Small intestine (tissue), 7 donors: ENCODE measurements at regions not wholly inside any gene's neighbourhood (a gene's known extent, or its start where the extent isn't known, plus 50 kb on each side); places are given as distances from the start of the nearest gene placed in this dataset.

ENCODE experiments used
- DNase-seq, 2 donors: peaks; one replicate each; pipeline versions ENCODE4 v3.0.0 to v3.0.0-alpha.2; 2013
- FAIRE-seq: peaks from 2 replicates; lab custom pipeline; 2012; peaks lifted over from hg19 to GRCh38; lab: Jason Lieb, UNC
- H3K27ac ChIP-seq, 3 donors: one replicate each; pipeline ENCODE4 v1.5.1; 2013; ENCODE audit warnings: low read length in 2 of 3, mild to moderate bottlenecking in 2 of 3, control low read depth in 1 of 3, inconsistent platforms in 1 of 3, low read depth in 1 of 3, moderate library complexity in 1 of 3
- H3K27me3 ChIP-seq, 3 donors: one replicate each; pipeline ENCODE4 v1.6.1; 2013; ENCODE audit warnings: low read length in 3 of 3, inconsistent platforms in 1 of 3; ENCODE audit not compliant: control insufficient read depth in 3 of 3, insufficient read depth in 3 of 3
- H3K36me3 ChIP-seq, 3 donors: one replicate each; pipeline ENCODE4 v1.6.1; 2013; ENCODE audit warnings: low read length in 3 of 3, inconsistent platforms in 1 of 3, low read depth in 1 of 3, mild to moderate bottlenecking in 1 of 3, moderate library complexity in 1 of 3; ENCODE audit not compliant: control insufficient read depth in 3 of 3, insufficient read depth in 2 of 3
- H3K4me1 ChIP-seq, 3 donors: one replicate each; pipeline ENCODE4 v1.6.1; 2013; ENCODE audit warnings: low read length in 2 of 3, inconsistent platforms in 1 of 3, low read depth in 1 of 3, mild to moderate bottlenecking in 1 of 3, moderate library complexity in 1 of 3; ENCODE audit not compliant: control insufficient read depth in 3 of 3, insufficient read depth in 2 of 3
- H3K4me3 ChIP-seq, 3 donors: one replicate each; pipeline ENCODE4 v1.5.1; 2013; ENCODE audit warnings: low read length in 3 of 3, control low read depth in 1 of 3, inconsistent platforms in 1 of 3, low read depth in 1 of 3, mild to moderate bottlenecking in 1 of 3, moderate library complexity in 1 of 3
- H3K9me3 ChIP-seq, 2 donors: one replicate each; pipeline ENCODE4 v1.6.1; 2013; ENCODE audit warnings: low read depth in 1 of 2, low read length in 1 of 2; ENCODE audit not compliant: control insufficient read depth in 2 of 2, insufficient read depth in 1 of 2
- WGBS, 3 donors: extraction: QIAGEN DNeasy Blood & Tissue Kit; methylation state at CpG; one replicate each; pipeline ENCODE4 v1.1.7; 2013; 5-methylcytosine and 5-hydroxymethylcytosine counted together
- donor health status: healthy with polysubstance abuse.
- donor health status: control.
- donor health status: control.
- donor health status: Bipolar disorder and iron deficiency.
- donor health status: healthy.

DNA sequence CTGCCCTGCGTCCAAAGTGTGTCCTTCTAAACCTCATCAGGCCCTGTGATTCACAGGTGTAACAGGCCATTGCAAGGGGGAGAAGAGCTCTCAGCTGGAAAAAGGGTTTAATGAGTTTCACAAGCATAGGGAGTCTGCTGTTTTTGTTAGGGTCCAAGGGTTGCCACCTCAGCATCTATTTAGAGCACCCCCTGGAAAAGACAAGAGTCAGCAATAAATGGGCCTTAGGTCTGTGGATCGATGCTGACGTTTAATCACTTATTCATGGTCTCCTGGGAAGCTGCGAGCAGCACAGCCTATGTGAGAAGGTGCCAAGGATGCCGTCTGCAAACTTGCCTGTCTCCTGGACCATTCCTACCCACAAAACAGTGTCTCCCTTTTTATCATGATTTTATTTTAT is 78.4 kb upstream of the BAIAP2L1 start:
- H3K27ac ChIP-seq: no peak overlapping the region
- no peak for DNase-seq

DNA sequence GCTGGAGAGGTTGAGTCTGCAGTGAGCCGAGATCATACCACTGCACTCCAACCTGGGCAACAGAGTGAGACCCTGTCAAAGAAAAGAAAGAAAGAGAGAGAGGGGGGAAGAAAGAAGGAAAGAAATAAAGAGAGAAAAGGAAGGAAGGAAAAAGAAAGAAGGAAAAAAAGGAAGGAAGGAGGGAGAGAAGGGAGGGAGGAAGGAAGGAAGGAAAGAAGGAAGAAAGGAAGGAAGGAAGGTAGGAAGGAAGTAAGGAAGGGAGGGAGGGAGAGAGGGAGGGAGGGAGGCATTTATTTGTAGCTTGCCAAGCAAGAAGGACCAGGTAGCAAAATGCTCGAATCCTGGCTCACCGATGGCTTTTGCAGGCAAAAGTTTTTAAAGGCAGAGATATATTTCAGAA is 74.5 kb upstream of the BAIAP2L1 start:
- H3K9me3 ChIP-seq: no peaks in the 10 kb centered on the region
- no peak overlapping the region for H3K27ac ChIP-seq
- H3K4me1 ChIP-seq: no peaks in the 10 kb centered on the region
- no peak for FAIRE-seq
- DNase-seq: no peak
- WGBS, 3 donors: 76 to 91% (median 81%) methylated on average over 3 of the region's 3 CpGs
- H3K27me3 ChIP-seq: peaks cover 0 to 11% (median 7%) of the 10 kb centered on the region in 3 donors
- H3K4me3 ChIP-seq: no peak overlapping the region
- no peaks in the 10 kb centered on the region for H3K36me3 ChIP-seq

More for the DNA sequence above, 78.4 kb upstream of the BAIAP2L1 start:
- H3K36me3 ChIP-seq: no peaks in the 10 kb centered on the region
- no peak for FAIRE-seq
- no peaks in the 10 kb centered on the region for H3K4me1 ChIP-seq
- H3K4me3 ChIP-seq: no peak overlapping the region
- no peaks in the 10 kb centered on the region for H3K27me3 ChIP-seq
- WGBS, 3 donors: 79 to 89% (median 86%) methylated on average over 5 of the region's 5 CpGs
- H3K9me3 ChIP-seq: peaks cover 0 to 6% of the 10 kb centered on the region in 2 donors

DNA sequence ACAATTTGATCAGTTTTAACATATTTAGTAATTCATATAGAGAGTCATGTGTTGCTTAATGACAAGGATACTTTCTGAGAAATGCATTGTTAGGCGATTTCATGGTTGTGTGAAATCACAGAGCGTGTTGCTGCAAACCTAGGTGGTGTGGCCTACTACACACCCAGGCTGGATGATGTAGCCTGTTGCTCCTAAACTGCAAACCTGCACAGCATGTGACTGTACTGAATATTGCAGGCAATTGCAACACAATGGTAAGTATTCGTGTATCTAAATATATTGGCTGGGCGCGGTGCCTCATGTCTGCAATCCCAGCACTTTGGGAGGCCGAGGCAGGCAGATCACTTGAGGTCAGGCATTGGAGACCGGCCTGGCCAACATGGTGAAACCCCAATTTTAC is 73.7 kb upstream of the BAIAP2L1 start:
- H3K9me3 ChIP-seq: no peaks in the 10 kb centered on the region
- peak in 1 of 2 donors; percentile 8 for DNase-seq
- no peaks in the 10 kb centered on the region for H3K4me1 ChIP-seq
- no peak overlapping the region for H3K27ac ChIP-seq
- no peak for FAIRE-seq
- WGBS, 3 donors: 88 to 94% (median 91%) methylated on average over 7 of the region's 7 CpGs
- no peaks in the 10 kb centered on the region for H3K36me3 ChIP-seq
- no peak overlapping the region for H3K4me3 ChIP-seq
- peaks cover 0 to 15% (median 7%) of the 10 kb centered on the region in 3 donors for H3K27me3 ChIP-seq

DNA sequence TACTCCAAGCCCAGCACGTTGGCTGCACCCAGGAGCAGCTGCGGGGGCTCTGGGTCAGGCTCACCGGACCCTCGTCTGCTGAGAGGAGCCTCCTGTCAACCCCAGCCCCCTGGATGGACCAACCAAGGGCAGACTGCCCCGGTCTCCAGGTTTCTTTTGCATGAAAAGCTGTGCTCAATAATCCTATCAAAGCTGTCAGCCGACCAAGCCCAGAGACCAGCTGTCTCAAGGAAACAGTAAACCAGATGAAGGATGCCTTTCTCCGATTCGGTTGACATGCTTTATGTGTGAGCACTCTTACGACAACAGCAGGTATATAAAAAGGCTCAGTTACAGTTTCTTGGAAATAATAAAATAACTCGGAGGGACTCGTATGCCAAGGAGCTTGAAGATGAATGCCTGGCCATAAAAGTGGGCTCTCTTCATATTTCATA is 71.6 kb upstream of the BAIAP2L1 start:
- WGBS, 3 donors: 73 to 84% (median 80%) methylated on average over 11 of the region's 11 CpGs
- H3K36me3 ChIP-seq: no peaks in the 10 kb centered on the region
- H3K27me3 ChIP-seq: peaks cover 0 to 15% (median 12%) of the 10 kb centered on the region in 3 donors
- H3K27ac ChIP-seq: no peak overlapping the region
- no peak overlapping the region for H3K4me3 ChIP-seq
- FAIRE-seq (no peak), DNase-seq (no peak)
- H3K4me1 ChIP-seq: no peaks in the 10 kb centered on the region
- peaks cover 0 to 1% of the 10 kb centered on the region in 2 donors for H3K9me3 ChIP-seq

DNA sequence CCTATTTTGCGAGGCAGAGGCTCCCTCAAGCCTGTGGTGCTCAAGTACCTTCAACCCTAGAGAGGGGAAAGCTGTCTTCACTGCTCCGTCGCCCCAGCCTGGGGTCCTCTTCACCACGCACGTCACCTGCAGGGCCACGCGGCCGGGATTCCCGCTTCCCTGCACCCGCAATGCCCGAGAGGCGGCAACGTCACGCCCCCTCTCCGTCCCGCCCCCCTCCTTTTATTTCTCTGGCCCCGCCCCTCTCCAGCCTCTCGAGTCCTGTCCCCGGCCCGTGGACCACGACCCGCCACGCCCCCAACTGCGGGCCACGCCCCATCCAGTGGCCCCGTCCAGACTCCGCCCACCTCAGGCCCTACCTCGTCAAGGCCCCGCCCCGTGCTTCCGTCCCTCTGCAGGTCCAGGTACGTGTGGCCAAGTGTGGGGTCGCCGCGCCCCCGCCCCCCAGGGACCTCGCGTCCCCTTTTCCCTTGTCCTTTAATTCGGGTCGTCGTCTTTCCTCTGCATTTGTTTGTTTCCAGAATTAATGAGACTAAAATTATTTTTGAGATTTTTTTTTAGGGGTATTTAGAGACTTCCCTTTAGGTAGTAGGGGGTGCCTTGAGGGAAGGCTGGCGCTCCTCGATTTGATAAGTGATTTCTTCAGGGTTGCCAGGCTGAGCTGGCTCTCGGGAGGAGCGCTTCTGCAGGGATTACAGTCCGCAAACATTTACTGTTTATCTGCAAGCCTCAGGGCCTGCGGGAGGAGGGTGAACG is 69.8 kb upstream of the BAIAP2L1 start:
- H3K4me1 ChIP-seq: no peaks in the 10 kb centered on the region
- FAIRE-seq (no peak), DNase-seq (peak; percentile 84)
- H3K27me3 ChIP-seq: peaks cover 0 to 15% (median 12%) of the 10 kb centered on the region in 3 donors
- 3 to 7% (median 4%) methylated on average over 42 to 48 of the region's 48 CpGs for WGBS, 3 donors
- H3K36me3 ChIP-seq: no peaks in the 10 kb centered on the region
- no peak overlapping the region for H3K27ac ChIP-seq
- peak overlapping the region in 2 of 3 donors; percentile 23 to 24 for H3K4me3 ChIP-seq
- peaks cover 0 to 3% of the 10 kb centered on the region in 2 donors for H3K9me3 ChIP-seq

DNA sequence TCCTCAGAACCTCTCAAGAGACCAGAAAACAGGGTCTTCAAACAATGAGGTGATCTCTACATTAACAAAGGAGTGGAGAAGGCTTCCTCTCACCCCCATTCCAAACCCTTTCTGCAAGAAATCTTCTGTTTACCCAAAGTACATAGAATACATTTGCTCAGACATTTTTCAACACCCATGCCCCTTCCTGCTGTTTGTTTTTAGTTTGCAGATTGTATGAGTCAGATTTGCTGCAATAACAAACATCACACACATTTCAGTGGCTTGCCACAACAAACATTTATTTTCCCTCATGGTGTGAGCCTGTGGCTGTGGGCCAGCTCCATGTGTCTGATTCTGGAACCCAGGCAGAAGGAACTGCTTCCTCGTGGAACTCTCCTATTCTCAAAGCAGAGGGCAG is 68.2 kb upstream of the BAIAP2L1 start:
- 84 to 90% (median 90%) methylated on average over 1 of the region's 1 CpG for WGBS, 3 donors
- no peak overlapping the region for H3K27ac ChIP-seq
- no peaks in the 10 kb centered on the region for H3K4me1 ChIP-seq
- H3K27me3 ChIP-seq: peaks cover 0 to 15% (median 12%) of the 10 kb centered on the region in 3 donors
- DNase-seq: no peak
- H3K4me3 ChIP-seq: no peak overlapping the region
- H3K36me3 ChIP-seq: no peaks in the 10 kb centered on the region
- FAIRE-seq: no peak
- H3K9me3 ChIP-seq: peaks cover 0 to 3% of the 10 kb centered on the region in 2 donors

DNA sequence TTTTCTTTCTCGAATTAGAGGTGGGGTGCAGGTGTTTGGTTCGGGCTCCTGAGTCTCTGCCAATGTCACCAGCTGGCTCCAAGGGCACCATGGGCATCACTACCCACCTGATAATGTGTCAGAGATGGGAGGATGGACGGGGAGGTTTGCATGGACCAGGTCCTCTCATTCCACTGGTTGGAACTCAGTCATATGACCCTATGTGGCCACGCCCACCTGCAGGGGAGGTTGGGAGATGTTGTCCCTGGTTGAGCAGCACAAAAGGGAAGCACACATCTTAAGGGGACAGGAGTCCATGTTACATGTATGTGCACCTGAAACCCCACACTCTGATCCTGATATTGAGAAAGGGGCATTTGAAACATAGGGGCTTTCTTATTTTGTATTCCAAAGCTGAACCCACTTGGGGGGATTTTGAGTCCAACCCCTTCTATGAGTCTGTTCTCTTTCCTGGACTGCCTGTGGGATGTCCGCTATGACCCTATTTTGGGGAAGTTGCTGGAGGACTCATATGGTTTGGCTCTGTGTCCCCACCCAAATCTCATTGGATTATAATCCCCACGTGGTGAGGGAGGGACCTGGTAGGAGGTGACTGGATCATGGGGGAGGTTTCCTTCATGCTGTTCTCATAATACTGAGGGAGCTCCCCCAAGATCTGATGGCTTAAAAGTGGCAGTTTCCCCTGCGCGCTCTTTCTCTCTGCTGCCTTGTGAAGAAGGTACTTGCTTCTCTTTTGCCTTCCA is 66.9 kb upstream of the BAIAP2L1 start:
- H3K27me3 ChIP-seq: peaks cover 0 to 14% (median 12%) of the 10 kb centered on the region in 3 donors
- FAIRE-seq: no peak
- peaks cover 0 to 3% of the 10 kb centered on the region in 2 donors for H3K9me3 ChIP-seq
- no peak for DNase-seq
- WGBS, 3 donors: 71 to 77% (median 72%) methylated on average over 8 of the region's 8 CpGs
- H3K27ac ChIP-seq: no peak overlapping the region
- H3K36me3 ChIP-seq: no peaks in the 10 kb centered on the region
- no peak overlapping the region for H3K4me3 ChIP-seq
- no peaks in the 10 kb centered on the region for H3K4me1 ChIP-seq

DNA sequence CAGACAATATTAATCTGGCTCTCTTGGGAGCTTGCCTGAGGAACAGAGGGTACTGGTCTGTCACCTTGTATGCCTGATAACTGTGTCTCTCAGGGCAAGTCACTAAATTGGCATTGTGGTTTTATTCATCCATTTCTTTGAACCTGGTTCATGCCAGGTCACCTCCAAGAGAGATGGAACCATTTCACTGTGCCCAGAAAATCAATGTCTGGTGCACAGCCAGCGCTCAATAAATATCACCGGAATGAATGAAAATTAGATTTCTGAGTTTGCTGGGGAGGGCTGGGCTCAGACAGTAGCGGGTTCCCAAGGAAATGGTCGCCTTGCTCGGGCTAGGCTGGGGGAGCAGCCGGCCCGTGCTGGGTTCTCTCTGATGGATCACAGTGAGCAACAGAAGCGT is 64.1 kb upstream of the BAIAP2L1 start:
- no peak for FAIRE-seq
- 75 to 88% (median 80%) methylated on average over 8 of the region's 8 CpGs for WGBS, 3 donors
- H3K4me1 ChIP-seq: no peaks in the 10 kb centered on the region
- no peak for DNase-seq
- peaks cover 0 to 3% of the 10 kb centered on the region in 2 donors for H3K9me3 ChIP-seq
- H3K36me3 ChIP-seq: no peaks in the 10 kb centered on the region
- no peak overlapping the region for H3K4me3 ChIP-seq
- no peak overlapping the region for H3K27ac ChIP-seq
- H3K27me3 ChIP-seq: peaks cover 0 to 5% (median under 1%) of the 10 kb centered on the region in 3 donors
